ENCODE measurements at regions not wholly inside any gene's neighbourhood (a gene's known extent, or its start where the extent isn't known, plus 50 kb on each side); places are given as distances from the start of the nearest gene placed in this dataset.

GRCh38 chr1:184866991-184867788 is 107.1 kb downstream of the NIBAN1 start:
- 92% methylated on average over 6 of the region's 6 CpGs; no CpG with 5 or more reads in 1 of the 2 experiments for WGBS, 2 experiments (ENCODE audit: extremely low coverage in 1 of 2, insufficient coverage in 1 of 2, insufficient read length in 1 of 2, insufficient replicate concordance in 2 of 2, low coverage in 1 of 2, low lambda C conversion rate in 2 of 2, missing lambda C conversion rate in 1 of 2)
- H3K9ac ChIP-seq (replicated peaks in 1 of 4; ENCODE audit: extremely low read depth in 1 of 4, low read depth in 3 of 4, low read length in 3 of 4) = no peak overlapping the region
- no peak for FAIRE-seq

More at GRCh38 chr1:184866991-184867788, 107.1 kb downstream of the NIBAN1 start:
- DNase-seq (ENCODE audit: low read depth in 1 of 2, low spot score in 2 of 2) = no peak
- H3K4ac ChIP-seq (replicated peaks; ENCODE audit: insufficient read length, low read depth, low read length) = no peak overlapping the region
- H3K79me2 ChIP-seq (ENCODE audit: control insufficient read depth in 1 of 2, insufficient read depth in 2 of 2, low read length in 2 of 2) = no peaks in the 10 kb centered on the region
- H2BK20ac ChIP-seq (ENCODE audit: low read length) = no peak overlapping the region
- H3K9me3 ChIP-seq (ENCODE audit: insufficient read depth in 2 of 2, low read depth in 1 of 2, low read length in 1 of 2) = no peaks in the 10 kb centered on the region
- H2BK12ac ChIP-seq (ENCODE audit: low read depth, low read length) = no peak overlapping the region
- H3K56ac ChIP-seq (replicated peaks; ENCODE audit: insufficient read length, low read depth, low read length) = no peak overlapping the region
- H4K20me1 ChIP-seq (replicated peaks in 1 of 2; ENCODE audit: control insufficient read depth in 1 of 2, insufficient read depth in 2 of 2, low read length in 2 of 2) = peaks cover 0 to 2% of the 10 kb centered on the region in 2 experiments
- H3K27me3 ChIP-seq (replicated peaks in 1 of 4; ENCODE audit: control insufficient read depth in 3 of 4, extremely low read depth in 1 of 4, insufficient read depth in 3 of 4, low read length in 3 of 4) = no peaks in the 10 kb centered on the region
- H2BK120ac ChIP-seq (replicated peaks; ENCODE audit: low read depth, low read length) = no peak overlapping the region
- no peak overlapping the region for H3K4me2 ChIP-seq (ENCODE audit: insufficient read depth in 1 of 2, low read depth in 2 of 2, low read length in 2 of 2)
- H4K5ac ChIP-seq (ENCODE audit: insufficient read length, low read depth, low read length) = no peak overlapping the region
- no peaks in the 10 kb centered on the region for H3K36me3 ChIP-seq (ENCODE audit: control insufficient read depth in 2 of 4, insufficient read depth in 4 of 4, low read length in 3 of 4)
- no peak overlapping the region for H2AK5ac ChIP-seq (ENCODE audit: low read depth, low read length)
- TF ChIP-seq JUND (IDR thresholded peaks at IDR 0.05; ENCODE audit: low read length) (no peak), SUZ12 (IDR thresholded peaks at IDR 0.05; ENCODE audit: low read length) (no peak), GABPA (IDR thresholded peaks at IDR 0.05; ENCODE audit: borderline replicate concordance, insufficient read depth, low read length) (no peak), BACH1 (IDR thresholded peaks at IDR 0.05; ENCODE audit: low read length) (no peak), MAFK (IDR thresholded peaks at IDR 0.05; ENCODE audit: low read depth, low read length) (no peak), TEAD4 (IDR thresholded peaks at IDR 0.05; ENCODE audit: low read depth, low read length) (no peak), HDAC6 (IDR thresholded peaks at IDR 0.05; ENCODE audit: low read depth, low read length) (no peak), TCF12 (IDR thresholded peaks at IDR 0.05; ENCODE audit: low read depth, low read length) (no peak), TAF7 (optimal IDR thresholded peaks at IDR 0.05; ENCODE audit: borderline replicate concordance, low read depth, low read length) (no peak)
- no peak overlapping the region for H3K23ac ChIP-seq (ENCODE audit: insufficient read length)
- H2BK15ac ChIP-seq (ENCODE audit: low read length) = no peak overlapping the region
- no peak overlapping the region for H4K91ac ChIP-seq (replicated peaks; ENCODE audit: insufficient read length, low read length)
- ChIA-PET CTCF (ENCODE audit: partially characterized antibody) (interaction anchor here (1.0 to 2.3 kb wide), 2 partner anchors 13 to 22 kb away, joined by 4 to 5 read pairs; no protein-coding TSS in a partner anchor), POLR2A (ENCODE audit: partially characterized antibody) (no interaction called here)
- H2AFZ ChIP-seq (ENCODE audit: low read length) = no peak overlapping the region
- no peak overlapping the region for H2BK5ac ChIP-seq (ENCODE audit: low read depth, low read length)
- H3K4me1 ChIP-seq (replicated peaks in 1 of 4; ENCODE audit: control insufficient read depth in 3 of 4, insufficient read depth in 4 of 4, low read length in 3 of 4) = no peaks in the 10 kb centered on the region
- H3K23me2 ChIP-seq (ENCODE audit: low read depth, low read length) = no peaks in the 10 kb centered on the region
- no peak overlapping the region for H3K27ac ChIP-seq (ENCODE audit: low read depth, low read length)
- H3K14ac ChIP-seq (ENCODE audit: insufficient read length) = no peak overlapping the region
- H4K8ac ChIP-seq (ENCODE audit: extremely low read depth, insufficient read depth, low read length) = no peak overlapping the region
- no peak overlapping the region for H3K18ac ChIP-seq (ENCODE audit: extremely low read depth, low read length)
- no peaks in the 10 kb centered on the region for H3K79me1 ChIP-seq (ENCODE audit: low read depth, low read length)
- H3K4me3 ChIP-seq (ENCODE audit: extremely low read depth in 1 of 4, insufficient read depth in 2 of 4, low read depth in 3 of 4, low read length in 4 of 4) = no peak overlapping the region
